GM12873 (cell line): ENCODE measurements at regions not wholly inside any gene's neighbourhood (a gene's known extent, or its start where the extent isn't known, plus 50 kb on each side); places are given as distances from the start of the nearest gene placed in this dataset.

Experiments used
- TF ChIP-seq, protein P1 (sequence below): IDR thresholded peaks from 2 replicates; pipeline ENCODE4 v1.5.1; 2012; ENCODE audit warnings: low read depth, mild to moderate bottlenecking, moderate library complexity, low read length, control low read depth; ENCODE audit not compliant: insufficient read depth; ENCODE audit errors: missing control alignments

DNA sequence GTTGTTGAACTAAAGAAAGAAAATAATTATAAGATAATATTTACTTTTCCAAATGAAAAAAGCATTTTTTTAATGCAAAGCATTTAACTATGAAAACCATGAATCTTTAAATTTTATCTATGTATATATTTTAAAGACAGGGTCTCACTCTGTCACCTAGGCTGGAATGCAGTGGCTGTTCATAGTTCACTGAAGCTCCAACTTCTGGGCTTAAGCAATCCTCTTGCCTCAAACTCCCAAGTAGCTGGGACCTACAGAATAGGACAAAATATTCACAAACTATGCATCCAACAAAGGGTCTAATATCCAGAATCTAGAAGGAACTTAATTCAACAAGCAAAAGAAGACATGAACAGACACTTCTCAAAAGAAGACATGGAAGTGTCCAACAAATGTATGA is 55.9 kb upstream of the ALB start:
- TF ChIP-seq, protein P1, sequence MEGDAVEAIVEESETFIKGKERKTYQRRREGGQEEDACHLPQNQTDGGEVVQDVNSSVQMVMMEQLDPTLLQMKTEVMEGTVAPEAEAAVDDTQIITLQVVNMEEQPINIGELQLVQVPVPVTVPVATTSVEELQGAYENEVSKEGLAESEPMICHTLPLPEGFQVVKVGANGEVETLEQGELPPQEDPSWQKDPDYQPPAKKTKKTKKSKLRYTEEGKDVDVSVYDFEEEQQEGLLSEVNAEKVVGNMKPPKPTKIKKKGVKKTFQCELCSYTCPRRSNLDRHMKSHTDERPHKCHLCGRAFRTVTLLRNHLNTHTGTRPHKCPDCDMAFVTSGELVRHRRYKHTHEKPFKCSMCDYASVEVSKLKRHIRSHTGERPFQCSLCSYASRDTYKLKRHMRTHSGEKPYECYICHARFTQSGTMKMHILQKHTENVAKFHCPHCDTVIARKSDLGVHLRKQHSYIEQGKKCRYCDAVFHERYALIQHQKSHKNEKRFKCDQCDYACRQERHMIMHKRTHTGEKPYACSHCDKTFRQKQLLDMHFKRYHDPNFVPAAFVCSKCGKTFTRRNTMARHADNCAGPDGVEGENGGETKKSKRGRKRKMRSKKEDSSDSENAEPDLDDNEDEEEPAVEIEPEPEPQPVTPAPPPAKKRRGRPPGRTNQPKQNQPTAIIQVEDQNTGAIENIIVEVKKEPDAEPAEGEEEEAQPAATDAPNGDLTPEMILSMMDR: no peak

DNA sequence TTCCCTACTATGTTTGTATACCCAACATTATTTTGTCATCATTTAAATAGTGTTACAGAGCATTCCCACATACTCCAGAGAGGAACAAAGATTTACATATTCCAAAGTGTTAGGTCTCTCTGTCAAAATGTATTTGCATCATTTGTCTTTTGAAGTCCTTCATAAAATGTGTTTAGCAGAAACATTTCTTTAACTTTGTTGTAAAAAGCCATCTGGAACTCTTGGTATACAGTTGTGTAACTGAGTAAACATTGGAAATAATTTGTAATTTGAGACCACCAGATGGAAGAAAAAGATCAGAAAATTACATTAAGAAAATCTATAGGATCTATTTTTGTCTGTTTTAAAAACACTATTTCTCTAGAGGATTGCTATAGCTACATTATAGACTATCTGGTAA is 56.6 kb upstream of the ALB start:
- TF ChIP-seq, protein P1: no peak

DNA sequence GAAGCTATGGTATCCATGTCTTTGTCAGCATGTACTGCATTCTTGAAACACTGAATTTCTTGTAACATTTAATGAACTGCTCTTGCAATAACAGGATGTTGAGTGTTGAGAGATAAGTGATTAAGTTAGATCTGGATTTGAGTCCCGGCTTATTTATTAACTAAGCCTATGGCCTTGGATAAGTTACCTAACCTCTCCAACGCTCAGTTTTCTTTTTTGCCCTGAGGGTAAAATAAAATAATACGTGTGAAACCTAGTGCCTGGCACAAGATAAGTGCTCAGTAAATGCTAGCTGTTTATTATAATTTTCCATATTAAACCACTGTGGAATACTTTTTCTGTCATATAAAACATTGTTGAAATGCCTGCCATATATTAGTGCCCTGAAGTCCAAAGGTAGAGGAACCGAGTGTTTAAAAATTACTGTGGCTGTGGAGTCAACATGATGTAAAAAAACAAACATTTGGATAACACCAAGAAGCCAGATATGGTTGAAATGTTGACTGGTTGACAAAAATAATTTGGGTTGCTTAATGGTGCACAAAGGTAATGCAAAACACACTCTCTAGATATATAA is 58.6 kb upstream of the ALB start:
- TF ChIP-seq, protein P1: no peak

DNA sequence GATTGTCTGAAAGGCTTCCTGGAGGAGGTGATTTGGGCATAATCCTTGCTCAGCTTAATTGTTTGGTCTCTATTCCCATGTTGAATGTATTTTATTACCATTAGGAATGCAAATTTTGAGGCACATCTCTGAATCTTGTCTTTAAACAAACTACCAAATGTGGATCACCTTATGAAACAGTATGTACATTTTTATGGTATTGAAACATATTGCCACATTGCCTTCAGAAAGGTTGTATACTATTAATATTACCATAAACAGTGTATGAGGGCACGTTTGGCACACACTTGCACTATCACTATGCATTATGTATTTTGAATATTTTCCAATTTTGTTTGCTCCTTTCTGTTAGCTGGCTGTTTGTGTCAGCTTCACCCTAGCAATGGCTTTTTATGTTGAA is 60.0 kb upstream of the ALB start:
- TF ChIP-seq, protein P1: no peak

DNA sequence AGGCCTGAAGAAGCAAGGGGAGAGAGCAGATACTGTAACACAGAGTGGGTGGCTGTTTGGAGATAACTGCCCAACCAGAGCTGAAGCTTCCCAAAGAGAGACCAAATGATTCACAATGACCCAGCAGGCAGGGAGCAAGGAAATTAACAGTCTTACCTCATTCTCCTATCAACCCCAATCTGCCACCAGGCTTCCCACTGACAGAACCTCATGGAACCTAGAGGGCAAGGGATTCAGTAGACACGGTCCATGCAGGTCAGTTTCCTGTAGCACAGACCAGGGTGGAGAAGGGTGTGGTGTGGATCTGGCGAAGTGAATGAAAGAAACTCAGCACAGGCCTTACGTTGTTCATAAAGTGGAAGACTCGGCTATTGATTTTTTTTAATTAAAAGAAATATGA is 60.7 kb upstream of the ALB start:
- TF ChIP-seq, protein P1: no peak

DNA sequence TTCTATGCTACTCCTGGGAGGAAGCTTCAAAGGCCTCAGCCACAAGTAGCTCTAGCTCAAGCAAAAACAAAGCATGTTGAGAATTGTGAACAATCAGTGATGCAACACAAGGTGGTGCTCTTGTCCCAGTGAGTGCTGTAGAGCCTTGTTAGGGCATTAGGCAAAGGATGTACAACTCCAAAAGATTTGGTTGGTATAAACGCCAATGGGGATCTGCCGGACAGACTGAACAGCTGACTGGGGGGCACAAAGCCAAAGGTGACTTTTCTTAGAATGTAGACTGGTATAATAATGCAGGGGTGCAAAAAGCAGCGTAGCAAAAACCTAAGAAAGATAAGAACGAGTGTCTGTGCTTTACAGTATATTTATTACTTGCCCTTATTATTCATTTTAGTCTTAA is 62.6 kb upstream of the ALB start:
- TF ChIP-seq, protein P1: peak; percentile 59

DNA sequence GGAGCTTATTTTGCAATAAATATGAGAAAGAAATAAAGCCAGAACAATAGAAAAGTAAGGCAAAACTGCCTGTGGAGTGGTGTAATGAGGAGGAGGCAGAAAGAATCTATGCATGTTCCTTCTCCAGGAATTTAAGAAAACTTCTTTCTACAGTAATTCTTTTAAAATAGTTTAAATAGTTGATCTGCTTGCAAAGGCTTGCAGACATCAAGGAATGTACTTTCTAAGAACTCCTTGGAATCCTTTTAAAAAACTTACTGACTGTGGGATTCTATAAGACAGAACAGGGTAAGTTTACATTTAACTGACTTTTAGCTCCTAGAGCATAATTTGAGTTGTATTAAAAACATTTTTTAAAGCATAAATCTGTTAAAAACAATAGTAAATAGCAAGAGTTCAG is 63.2 kb upstream of the ALB start:
- TF ChIP-seq, protein P1: no peak
